Activated CD4-positive, alpha-beta memory T cell treated with anti-CD3 and anti-CD28 coated beads, Interleukin-2, amount 10 ng/mL, durations not matched to agents 7 days and 5 days (primary cell): ENCODE measurements at regions not wholly inside any gene's neighbourhood (a gene's known extent, or its start where the extent isn't known, plus 50 kb on each side); places are given as distances from the start of the nearest gene placed in this dataset.

Experiments used
- CTCF ChIA-PET: fragments of 350-600 bp; sonication (Branson Sonifier 250); formaldehyde crosslinking; loops from one replicate; lab custom pipeline; 2021; ENCODE audit warnings: antibody characterized with exemption, inconsistent platforms; lab: Charles Lee
- POLR2A ChIA-PET: fragments of 350-600 bp; sonication (Branson Sonifier 250); formaldehyde crosslinking; loops from one replicate; lab custom pipeline; 2021; ENCODE audit warnings: antibody characterized with exemption; lab: Charles Lee
- DNase-seq: peaks from one replicate; pipeline ENCODE4 v3.0.0-alpha.2; 2020
- H3K27ac Mint-ChIP-seq: one replicate; pipeline ENCODE4 v1.8.0; 2021; ENCODE audit warnings: mild to moderate bottlenecking, mixed read lengths
- H3K27me3 Mint-ChIP-seq: one replicate; pipeline ENCODE4 v1.8.0; 2021; ENCODE audit warnings: mixed read lengths
- H3K36me3 Mint-ChIP-seq: one replicate; pipeline ENCODE4 v1.8.0; 2021; ENCODE audit warnings: low read depth, mixed read lengths
- H3K4me1 Mint-ChIP-seq: one replicate; pipeline ENCODE4 v1.8.0; 2021; ENCODE audit warnings: mixed read lengths
- H3K4me3 Mint-ChIP-seq: one replicate; pipeline ENCODE4 v1.8.0; 2021; ENCODE audit warnings: mild to moderate bottlenecking, mixed read lengths
- H3K9me3 Mint-ChIP-seq: one replicate; pipeline ENCODE4 v1.8.0; 2021; ENCODE audit warnings: mixed read lengths

DNA sequence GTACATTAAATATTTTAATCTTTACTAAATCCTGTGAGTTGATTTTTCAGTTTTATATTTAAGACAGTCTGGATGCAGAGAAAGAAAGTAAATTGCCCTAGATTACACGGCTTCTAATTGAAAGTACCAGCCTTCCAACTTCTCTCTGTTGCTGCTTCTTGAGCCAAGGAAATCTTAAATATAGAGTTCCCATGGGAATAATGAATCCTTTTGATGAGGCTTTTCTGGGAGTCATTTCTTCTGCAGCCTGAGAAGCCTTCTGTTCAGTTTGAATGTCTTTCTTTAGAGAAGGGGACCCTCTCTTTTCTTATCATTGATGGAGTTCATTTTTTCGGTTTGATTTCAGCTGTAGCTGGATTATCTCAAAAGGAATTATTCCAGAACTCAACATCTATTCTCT is 317.3 kb upstream of the PTPRD start:
- DNase-seq, result no peak
- ChIA-PET POLR2A (no interaction called here), CTCF (no interaction called here)
- Mint-ChIP-seq H3K27ac (no peak overlapping the region), H3K36me3 (no peaks in the 10 kb centered on the region), H3K4me3 (no peak overlapping the region), H3K27me3 (no peaks in the 10 kb centered on the region), H3K9me3 (peaks cover 11% of the 10 kb centered on the region), H3K4me1 (no peaks in the 10 kb centered on the region)

DNA sequence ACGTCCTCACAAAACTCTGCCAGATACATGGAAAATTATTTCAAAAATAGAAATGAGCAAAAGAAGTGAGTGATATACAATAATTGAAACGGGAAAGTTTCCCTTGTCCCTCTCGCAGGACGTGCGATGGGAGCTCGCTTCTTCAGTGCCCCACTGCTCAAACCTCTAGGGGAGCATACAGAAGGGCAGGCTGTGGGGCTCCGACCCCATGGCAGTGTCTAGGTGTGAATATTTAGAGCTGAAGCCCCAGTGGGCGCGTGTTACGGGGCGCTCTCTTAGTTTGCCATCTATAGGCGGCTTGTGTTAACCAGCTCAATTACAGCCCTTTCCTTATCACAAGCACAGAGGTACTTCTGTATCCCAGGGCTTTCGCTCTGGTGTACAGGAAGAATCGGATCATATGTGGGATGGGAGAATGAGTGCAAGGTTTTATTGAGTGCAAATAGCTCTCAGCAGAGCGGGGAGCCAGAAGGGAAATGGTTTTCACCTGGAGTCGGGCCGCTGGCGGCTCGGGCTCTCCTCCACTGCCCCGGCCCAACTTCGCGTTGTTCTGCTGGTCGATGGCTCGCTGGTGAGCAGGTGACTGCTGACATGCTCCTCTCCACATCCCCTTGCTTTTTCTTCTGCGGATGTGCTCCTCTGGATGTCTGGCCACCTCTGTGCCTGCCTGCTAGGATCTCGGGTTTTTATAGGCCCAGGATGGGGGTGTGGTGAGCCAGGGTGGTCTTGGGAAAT is 334.0 kb upstream of the PTPRD start:
- H3K27me3 Mint-ChIP-seq, result no peaks in the 10 kb centered on the region
- no peak overlapping the region for H3K4me3 Mint-ChIP-seq
- H3K9me3 Mint-ChIP-seq, result peaks cover 14% of the 10 kb centered on the region
- ChIA-PET CTCF (no interaction called here), POLR2A (no interaction called here)
- H3K27ac Mint-ChIP-seq, result no peak overlapping the region
- H3K36me3 Mint-ChIP-seq, result no peaks in the 10 kb centered on the region
- no peak for DNase-seq
- no peaks in the 10 kb centered on the region for H3K4me1 Mint-ChIP-seq

DNA sequence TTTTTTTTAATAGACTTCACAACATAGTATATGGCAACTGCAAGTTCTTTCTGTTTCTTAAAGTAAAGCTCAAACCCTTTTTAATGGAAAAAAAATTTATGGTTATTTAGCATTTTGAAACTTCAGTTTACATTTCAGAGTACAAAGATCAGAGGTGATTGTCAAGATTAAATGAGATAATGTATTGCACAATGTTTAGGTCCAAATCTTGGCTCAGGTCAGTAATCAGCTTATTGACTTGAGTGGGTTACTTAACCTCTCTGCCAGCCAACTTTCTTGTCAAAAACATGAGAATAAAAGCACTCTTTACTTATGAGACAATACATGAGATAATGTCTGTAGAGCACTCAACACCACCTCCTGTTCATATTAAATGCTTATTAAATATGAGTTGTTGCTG is 345.1 kb upstream of the PTPRD start:
- Mint-ChIP-seq H3K4me1 (no peaks in the 10 kb centered on the region), H3K27ac (no peak overlapping the region), H3K36me3 (no peaks in the 10 kb centered on the region), H3K4me3 (no peak overlapping the region), H3K9me3 (peaks cover 15% of the 10 kb centered on the region), H3K27me3 (no peaks in the 10 kb centered on the region)
- CTCF ChIA-PET, result no interaction called here
- DNase-seq, result no peak
- POLR2A ChIA-PET, result no interaction called here

DNA sequence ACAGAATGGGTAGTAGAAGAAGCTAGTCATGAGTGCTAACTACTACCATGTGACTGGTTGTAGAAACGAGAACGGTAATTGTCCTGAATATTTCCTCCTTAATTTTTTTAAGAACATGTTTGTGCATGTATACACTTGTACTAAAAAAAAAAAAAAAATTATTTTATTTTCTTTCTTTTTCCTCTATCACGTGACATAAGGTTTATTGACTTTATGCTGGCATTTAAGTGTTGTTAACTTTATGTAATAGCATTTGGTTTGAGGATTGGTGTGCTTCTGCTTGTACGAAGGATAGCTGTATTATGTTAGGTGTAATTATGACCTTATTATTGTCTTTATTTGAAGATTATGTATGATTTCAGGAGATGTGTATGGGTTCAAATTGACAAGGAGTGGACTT is 349.1 kb upstream of the PTPRD start:
- Mint-ChIP-seq H3K9me3 (peaks cover 29% of the 10 kb centered on the region), H3K4me1 (no peaks in the 10 kb centered on the region), H3K27ac (no peak overlapping the region), H3K4me3 (no peak overlapping the region), H3K36me3 (no peaks in the 10 kb centered on the region), H3K27me3 (no peaks in the 10 kb centered on the region)
- CTCF ChIA-PET, result no interaction called here
- DNase-seq, result no peak
- POLR2A ChIA-PET, result no interaction called here

DNA sequence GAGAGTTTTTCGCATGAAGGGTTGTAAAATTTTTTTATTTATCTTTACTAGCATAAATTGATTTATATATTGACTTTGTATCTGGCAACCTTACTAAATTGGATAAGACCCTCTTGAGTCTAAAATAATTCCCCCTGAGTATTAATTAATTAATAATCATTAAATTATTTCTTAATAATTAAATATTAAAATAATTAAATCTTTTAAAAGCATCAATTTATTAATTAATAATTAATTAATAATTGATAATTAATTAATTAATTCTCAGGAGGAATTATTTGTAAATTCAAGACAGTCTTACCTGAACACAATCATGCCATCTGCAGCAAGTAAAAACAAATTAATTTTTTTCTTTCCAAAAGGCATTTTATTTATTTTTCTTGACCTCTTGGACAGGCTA is 370.4 kb upstream of the PTPRD start:
- H3K4me1 Mint-ChIP-seq, result no peaks in the 10 kb centered on the region
- peaks cover 9% of the 10 kb centered on the region for H3K9me3 Mint-ChIP-seq
- H3K27ac Mint-ChIP-seq, result no peak overlapping the region
- no peaks in the 10 kb centered on the region for H3K36me3 Mint-ChIP-seq
- ChIA-PET CTCF (no interaction called here), POLR2A (no interaction called here)
- no peak overlapping the region for H3K4me3 Mint-ChIP-seq
- no peaks in the 10 kb centered on the region for H3K27me3 Mint-ChIP-seq
- no peak for DNase-seq

DNA sequence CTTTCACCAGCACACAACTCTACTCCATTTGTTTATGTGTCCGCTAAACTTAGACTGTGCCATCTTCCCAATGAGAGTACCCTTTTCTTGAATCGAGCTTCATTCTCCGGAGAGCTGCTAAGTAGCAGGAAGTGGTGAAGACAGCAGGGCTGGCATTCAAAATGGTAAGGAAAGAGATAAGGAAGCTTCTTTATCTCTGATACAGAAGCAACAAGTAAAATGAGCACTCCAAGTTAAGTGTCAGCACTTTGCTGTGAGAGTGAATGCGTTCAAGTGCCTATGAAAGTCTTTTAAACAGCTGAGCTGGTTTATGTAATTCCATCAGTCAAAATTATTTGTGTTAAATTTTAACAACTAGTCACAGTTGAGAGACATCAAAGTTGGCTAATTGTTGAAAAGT is 386.8 kb upstream of the PTPRD start:
- CTCF ChIA-PET, result no interaction called here
- H3K27ac Mint-ChIP-seq, result no peak overlapping the region
- DNase-seq, result no peak
- peaks cover 10% of the 10 kb centered on the region for H3K9me3 Mint-ChIP-seq
- no peak overlapping the region for H3K4me3 Mint-ChIP-seq
- POLR2A ChIA-PET, result no interaction called here
- no peaks in the 10 kb centered on the region for H3K36me3 Mint-ChIP-seq
- no peaks in the 10 kb centered on the region for H3K27me3 Mint-ChIP-seq
- H3K4me1 Mint-ChIP-seq, result no peaks in the 10 kb centered on the region

DNA sequence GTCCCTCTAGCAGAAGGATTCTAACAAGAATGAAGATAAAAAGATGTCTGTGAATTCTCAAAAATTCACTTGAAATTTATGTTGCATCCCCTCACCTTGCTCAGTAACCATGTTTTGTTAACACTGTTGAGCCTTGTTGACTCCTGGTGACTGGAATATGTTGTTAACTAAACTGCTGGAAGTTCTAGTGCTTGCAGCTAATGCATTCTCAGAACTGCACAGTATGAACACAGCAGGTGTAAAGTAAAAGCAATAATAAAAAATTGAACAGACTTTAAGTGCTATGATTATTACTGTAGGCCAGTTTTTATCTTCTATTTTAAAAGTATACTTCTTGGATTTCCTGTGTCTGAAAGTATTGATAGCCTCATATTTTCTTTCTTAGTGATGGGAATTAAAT is 388.7 kb upstream of the PTPRD start:
- Mint-ChIP-seq H3K27me3 (no peaks in the 10 kb centered on the region), H3K9me3 (peaks cover 7% of the 10 kb centered on the region), H3K4me3 (no peak overlapping the region), H3K27ac (no peak overlapping the region), H3K4me1 (no peaks in the 10 kb centered on the region), H3K36me3 (no peaks in the 10 kb centered on the region)
- CTCF ChIA-PET, result no interaction called here
- DNase-seq, result no peak
- POLR2A ChIA-PET, result no interaction called here

DNA sequence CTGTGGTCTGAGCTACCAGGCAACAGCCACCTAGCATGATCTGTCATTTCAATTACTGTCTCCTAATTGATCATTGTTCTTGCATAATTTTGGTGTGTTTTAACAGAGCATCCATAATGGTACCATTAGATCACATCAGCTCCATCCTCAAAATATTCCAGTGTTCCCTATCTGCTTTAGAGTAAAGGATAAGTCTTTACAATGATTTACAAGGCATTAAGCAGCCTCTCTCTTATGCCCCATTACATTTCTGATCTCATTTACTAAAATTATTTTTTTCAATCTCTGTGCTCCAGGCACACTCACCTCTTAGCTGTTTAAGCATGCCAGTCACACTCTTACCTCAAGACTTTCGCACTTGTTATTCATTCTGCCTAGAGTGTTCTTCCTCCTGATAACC is 389.9 kb upstream of the PTPRD start:
- no peak for DNase-seq
- H3K27ac Mint-ChIP-seq, result no peak overlapping the region
- no peaks in the 10 kb centered on the region for H3K27me3 Mint-ChIP-seq
- H3K4me1 Mint-ChIP-seq, result no peaks in the 10 kb centered on the region
- no peak overlapping the region for H3K4me3 Mint-ChIP-seq
- ChIA-PET CTCF (no interaction called here), POLR2A (no interaction called here)
- H3K36me3 Mint-ChIP-seq, result no peaks in the 10 kb centered on the region
- H3K9me3 Mint-ChIP-seq, result peaks cover 5% of the 10 kb centered on the region

DNA sequence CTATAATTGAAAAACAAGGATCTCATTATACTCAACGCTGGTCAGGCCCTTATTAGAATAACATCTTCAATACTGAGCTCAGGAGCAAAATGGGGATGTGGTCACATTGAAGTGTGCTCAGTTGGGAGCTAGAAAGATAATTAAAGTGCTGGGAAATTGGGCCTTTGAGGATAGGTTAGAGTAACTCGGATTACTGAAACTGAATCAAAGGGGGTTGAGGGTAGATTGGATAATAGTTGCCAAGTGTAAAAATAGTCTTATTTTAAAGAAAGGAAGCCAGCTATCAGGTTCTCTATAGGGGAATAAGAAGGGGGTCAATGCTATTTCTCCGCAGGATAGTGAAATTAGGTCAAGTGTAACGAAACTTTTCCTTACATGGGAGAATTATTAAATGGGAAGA is 391.0 kb upstream of the PTPRD start:
- DNase-seq, result no peak
- Mint-ChIP-seq H3K36me3 (no peaks in the 10 kb centered on the region), H3K4me1 (no peaks in the 10 kb centered on the region), H3K27ac (no peak overlapping the region), H3K4me3 (no peak overlapping the region), H3K9me3 (peaks cover 10% of the 10 kb centered on the region), H3K27me3 (no peaks in the 10 kb centered on the region)
- POLR2A ChIA-PET, result no interaction called here
- CTCF ChIA-PET, result no interaction called here

DNA sequence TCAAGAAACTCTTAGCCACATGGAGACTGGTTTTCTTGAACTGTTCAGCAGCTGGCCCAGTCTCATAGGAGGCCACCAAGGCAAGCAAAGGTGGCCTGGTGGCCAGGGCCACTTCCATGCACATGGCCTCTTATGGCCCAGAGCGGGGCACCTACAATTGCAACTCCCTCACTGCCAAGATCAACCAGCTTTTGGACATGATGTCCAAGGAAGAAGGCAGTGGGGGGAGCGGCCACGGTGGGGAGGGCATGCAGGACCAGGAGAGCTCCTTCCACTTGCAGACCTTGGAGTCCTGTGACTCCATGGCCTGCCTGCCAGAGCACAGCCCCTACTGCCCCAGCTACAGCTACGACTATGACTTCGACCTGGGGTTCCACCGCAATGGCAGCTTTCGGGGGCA is 398.9 kb upstream of the PTPRD start:
- ChIA-PET CTCF (no interaction called here), POLR2A (no interaction called here)
- no peaks in the 10 kb centered on the region for H3K27me3 Mint-ChIP-seq

DNA sequence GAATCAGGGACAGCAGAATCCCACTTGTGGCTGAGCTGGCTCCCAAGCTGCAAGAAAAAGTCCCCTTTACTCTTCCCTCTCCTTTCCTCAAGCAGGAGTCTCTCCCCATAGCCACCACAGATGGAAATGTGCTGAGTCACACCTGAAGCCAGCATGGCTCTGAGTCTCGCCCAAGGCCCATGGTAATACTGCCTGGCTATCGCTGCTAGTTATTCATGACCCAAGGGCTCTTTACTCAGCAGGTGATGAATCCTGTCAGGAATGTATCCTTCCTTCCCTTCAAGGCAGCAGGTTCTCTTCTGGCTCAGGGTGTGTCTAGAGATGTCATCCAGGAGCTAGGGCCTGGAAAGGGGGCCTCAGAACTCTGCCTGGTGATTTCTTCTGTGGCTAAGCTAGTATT is 403.3 kb upstream of the PTPRD start:
- H3K4me3 Mint-ChIP-seq, result no peak overlapping the region
- no peaks in the 10 kb centered on the region for H3K36me3 Mint-ChIP-seq
- no peaks in the 10 kb centered on the region for H3K4me1 Mint-ChIP-seq
- no peak overlapping the region for H3K27ac Mint-ChIP-seq
- peaks cover 16% of the 10 kb centered on the region for H3K9me3 Mint-ChIP-seq
- ChIA-PET CTCF (no interaction called here), POLR2A (no interaction called here)
- no peaks in the 10 kb centered on the region for H3K27me3 Mint-ChIP-seq
- no peak for DNase-seq

More for the DNA sequence above, 398.9 kb upstream of the PTPRD start:
- Mint-ChIP-seq H3K36me3 (no peaks in the 10 kb centered on the region), H3K4me3 (no peak overlapping the region), H3K27ac (no peak overlapping the region), H3K4me1 (no peaks in the 10 kb centered on the region), H3K9me3 (peaks cover 31% of the 10 kb centered on the region)
- no peak for DNase-seq

DNA sequence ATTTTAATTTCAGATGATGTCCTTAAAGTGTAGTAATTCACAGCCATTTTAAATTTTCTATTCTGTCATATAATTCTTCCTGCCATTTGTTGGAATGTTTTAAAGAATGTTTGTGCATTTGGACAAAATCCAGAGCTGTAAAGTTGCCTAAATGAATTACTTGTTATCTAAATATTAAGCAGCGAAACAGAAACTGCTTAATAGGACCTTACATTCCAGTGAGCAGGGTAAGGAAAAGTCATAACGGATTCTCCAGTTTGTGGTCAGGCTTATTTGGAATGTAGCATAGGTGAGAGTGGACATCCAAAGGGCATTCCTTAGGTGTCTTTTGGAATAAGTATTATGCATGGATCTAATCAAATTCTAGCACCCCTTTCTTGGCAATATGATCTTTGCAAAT is 410.4 kb upstream of the PTPRD start:
- DNase-seq, result no peak
- CTCF ChIA-PET, result no interaction called here
- no peak overlapping the region for H3K27ac Mint-ChIP-seq

DNA sequence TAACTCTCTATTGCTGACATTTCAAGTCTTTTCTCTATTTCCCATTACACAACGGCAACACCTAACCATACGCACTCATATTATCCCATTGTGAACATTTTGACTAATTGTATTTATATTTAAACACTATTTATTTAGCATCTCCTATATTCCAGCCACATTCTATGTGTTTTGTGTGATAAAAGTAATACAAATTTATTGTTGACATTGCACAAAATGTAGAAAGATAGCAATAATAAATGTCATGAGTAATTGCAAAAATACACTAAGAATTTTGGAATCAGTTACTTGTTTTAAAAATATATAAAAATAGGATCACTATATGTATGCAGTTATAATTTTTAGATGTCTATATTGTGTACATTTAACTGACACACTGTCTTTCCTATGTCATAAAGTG is 413.0 kb upstream of the PTPRD start:
- H3K9me3 Mint-ChIP-seq, result peaks cover 16% of the 10 kb centered on the region
- no peaks in the 10 kb centered on the region for H3K36me3 Mint-ChIP-seq
- H3K27me3 Mint-ChIP-seq, result no peaks in the 10 kb centered on the region
- no peak overlapping the region for H3K4me3 Mint-ChIP-seq
- no peaks in the 10 kb centered on the region for H3K4me1 Mint-ChIP-seq
- CTCF ChIA-PET, result no interaction called here
- POLR2A ChIA-PET, result no interaction called here
- no peak for DNase-seq
- no peak overlapping the region for H3K27ac Mint-ChIP-seq

More for the DNA sequence above, 410.4 kb upstream of the PTPRD start:
- Mint-ChIP-seq H3K36me3 (no peaks in the 10 kb centered on the region), H3K4me1 (no peaks in the 10 kb centered on the region), H3K27me3 (no peaks in the 10 kb centered on the region), H3K9me3 (peaks cover 13% of the 10 kb centered on the region), H3K4me3 (no peak overlapping the region)
- POLR2A ChIA-PET, result no interaction called here

DNA sequence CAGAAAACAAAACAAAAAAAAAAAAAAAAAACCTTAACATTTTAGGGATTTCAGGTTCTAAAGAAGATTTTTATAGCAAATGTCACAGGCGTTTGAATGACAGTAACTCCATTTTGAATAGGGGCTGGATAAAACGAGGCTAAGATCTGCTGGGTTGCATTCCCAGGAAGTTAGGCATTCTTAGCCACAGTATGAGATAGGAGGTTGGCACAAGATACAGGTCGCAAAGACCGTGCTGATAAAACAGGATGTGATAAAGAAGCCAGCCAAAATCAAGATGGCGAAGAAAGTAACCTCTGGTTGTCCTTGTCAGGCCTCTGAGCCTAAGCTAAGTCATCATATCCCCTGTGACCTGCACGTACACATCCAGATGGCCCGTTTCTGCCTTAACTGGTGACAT is 425.6 kb upstream of the PTPRD start:
- H3K27me3 Mint-ChIP-seq, result no peaks in the 10 kb centered on the region
- no peaks in the 10 kb centered on the region for H3K36me3 Mint-ChIP-seq
- H3K4me1 Mint-ChIP-seq, result no peaks in the 10 kb centered on the region
- H3K4me3 Mint-ChIP-seq, result no peak overlapping the region
- H3K27ac Mint-ChIP-seq, result no peak overlapping the region
- DNase-seq, result no peak
- peaks cover 24% of the 10 kb centered on the region for H3K9me3 Mint-ChIP-seq
- ChIA-PET POLR2A (no interaction called here), CTCF (no interaction called here)
